ENCODE measurements at regions not wholly inside any gene's neighbourhood (a gene's known extent, or its start where the extent isn't known, plus 50 kb on each side); places are given as distances from the start of the nearest gene placed in this dataset.

- TF ChIP-seq MAX (IDR thresholded peaks at IDR 0.05; ENCODE audit: insufficient read depth, insufficient read length), result no peak
- no peak for TF ChIP-seq FOS (IDR thresholded peaks at IDR 0.05; ENCODE audit: borderline replicate concordance, insufficient read depth, low read length)
- TF ChIP-seq CTCF (IDR thresholded peaks at IDR 0.05; ENCODE audit: extremely low read depth in 1 of 2, insufficient read depth in 1 of 2, low read depth in 1 of 2, low read length in 2 of 2), result no peak
- no peak for TF ChIP-seq POLR2A (IDR thresholded peaks at IDR 0.05; ENCODE audit: low read depth, low read length)
These were observed 61.0 kb upstream of the MAFB start for GRCh38 chr20:40749985-40750506.
